ENCODE measurements at regions not wholly inside any gene's neighbourhood (a gene's known extent, or its start where the extent isn't known, plus 50 kb on each side); places are given as distances from the start of the nearest gene placed in this dataset.

DNA sequence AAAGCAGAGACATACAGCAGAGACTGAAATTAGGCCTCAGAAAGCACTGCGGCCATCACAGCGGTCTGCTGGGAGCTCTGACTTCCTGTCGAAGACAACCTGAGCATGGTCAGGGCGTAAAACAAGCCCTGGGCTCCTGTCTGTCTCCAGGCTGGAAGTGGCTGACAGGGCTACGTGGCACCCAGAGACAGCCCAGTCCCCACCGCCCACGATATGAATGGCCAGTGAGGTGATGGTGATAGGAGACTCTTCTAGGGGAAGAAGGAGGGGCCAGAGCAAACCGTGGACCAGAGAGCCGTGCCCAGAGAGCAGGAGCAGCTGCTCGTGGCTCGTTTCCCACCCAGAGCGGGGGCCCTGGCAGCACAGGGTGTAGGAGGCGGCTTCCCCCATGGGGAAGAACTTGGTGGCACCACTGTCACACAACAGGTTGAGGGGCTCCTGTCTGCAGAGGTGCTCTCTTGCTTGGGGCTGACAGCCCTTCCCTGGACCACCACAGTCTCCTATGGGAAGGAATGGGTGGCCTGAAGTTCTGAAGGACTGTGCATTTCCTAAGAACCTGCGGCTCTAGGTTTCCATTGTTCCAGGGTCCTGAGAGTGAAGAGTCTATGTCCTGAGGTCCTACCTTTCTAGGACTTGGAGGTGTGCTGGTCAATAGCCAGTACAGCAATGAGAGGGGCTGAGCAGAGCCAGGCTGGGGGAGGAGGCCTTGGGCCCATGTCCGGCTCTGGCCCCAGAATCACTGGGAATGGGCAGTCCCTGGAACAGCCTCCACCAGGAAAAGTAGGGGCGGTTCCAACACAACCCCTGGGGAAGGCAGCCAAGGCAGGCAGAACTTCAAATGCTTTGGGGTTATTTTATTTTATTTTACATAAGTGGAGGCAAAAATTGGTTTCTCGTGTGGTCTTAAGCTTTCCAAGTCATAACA lies 56.4 kb downstream of the BARX1 start:
- TF ChIP-seq ZNF384 (IDR thresholded peaks at IDR 0.05) (no peak), ELF4 (IDR thresholded peaks at IDR 0.05) (no peak), FOXM1 (IDR thresholded peaks at IDR 0.05; ENCODE audit: borderline replicate concordance) (no peak), BHLHE40 (IDR thresholded peaks at IDR 0.05; ENCODE audit: borderline replicate concordance) (no peak), CTBP1 (IDR thresholded peaks at IDR 0.05; ENCODE audit: borderline replicate concordance) (no peak), FOXA1 (IDR thresholded peaks at IDR 0.05) (no peak), HDGF (IDR thresholded peaks at IDR 0.05; ENCODE audit: borderline replicate concordance) (no peak), SUZ12 (IDR thresholded peaks at IDR 0.05) (no peak), NFRKB (IDR thresholded peaks at IDR 0.05) (no peak), TARDBP (IDR thresholded peaks at IDR 0.05) (no peak), FOXK2 (IDR thresholded peaks at IDR 0.05) (no peak), LEF1 (IDR thresholded peaks at IDR 0.05; ENCODE audit: borderline replicate concordance) (no peak)
- TF ChIP-seq, protein P1, sequence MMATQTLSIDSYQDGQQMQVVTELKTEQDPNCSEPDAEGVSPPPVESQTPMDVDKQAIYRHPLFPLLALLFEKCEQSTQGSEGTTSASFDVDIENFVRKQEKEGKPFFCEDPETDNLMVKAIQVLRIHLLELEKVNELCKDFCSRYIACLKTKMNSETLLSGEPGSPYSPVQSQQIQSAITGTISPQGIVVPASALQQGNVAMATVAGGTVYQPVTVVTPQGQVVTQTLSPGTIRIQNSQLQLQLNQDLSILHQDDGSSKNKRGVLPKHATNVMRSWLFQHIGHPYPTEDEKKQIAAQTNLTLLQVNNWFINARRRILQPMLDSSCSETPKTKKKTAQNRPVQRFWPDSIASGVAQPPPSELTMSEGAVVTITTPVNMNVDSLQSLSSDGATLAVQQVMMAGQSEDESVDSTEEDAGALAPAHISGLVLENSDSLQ (IDR thresholded peaks at IDR 0.05) = no peak

All from HEK293T (cell line).